DOHH2 (cell line): ENCODE measurements at regions not wholly inside any gene's neighbourhood (a gene's known extent, or its start where the extent isn't known, plus 50 kb on each side); places are given as distances from the start of the nearest gene placed in this dataset.

Source experiments
- CTCF ChIP-seq: fragments of 200-600 bp; sonication (generic); IDR thresholded peaks from one replicate; pipeline ENCODE4 v1.5.1; 2014; ENCODE audit warnings: antibody characterized with exemption, mild to moderate bottlenecking, low read depth, low read length; ENCODE audit not compliant: poor library complexity, severe bottlenecking
- EZH2phosphoT487 ChIP-seq: fragments of 200-600 bp; sonication (generic); IDR thresholded peaks from 2 replicates; pipeline ENCODE4 v1.6.1; 2017; ENCODE audit warnings: borderline replicate concordance, mild to moderate bottlenecking, antibody characterized with exemption, low read length, moderate library complexity, mixed read lengths

- no peak for TF ChIP-seq CTCF
- TF ChIP-seq EZH2phosphoT487, result no peak
Measured at GRCh38 chr18:45339810-45340550, 275.3 kb upstream of the SLC14A2 start.
